ENCODE measurements at regions not wholly inside any gene's neighbourhood (a gene's known extent, or its start where the extent isn't known, plus 50 kb on each side); places are given as distances from the start of the nearest gene placed in this dataset.
"Not testable (repeated sequence)": the region's sequence is repeated elsewhere in the genome, so short reads cannot be mapped to it uniquely, and the experiment has no call there.

DNA sequence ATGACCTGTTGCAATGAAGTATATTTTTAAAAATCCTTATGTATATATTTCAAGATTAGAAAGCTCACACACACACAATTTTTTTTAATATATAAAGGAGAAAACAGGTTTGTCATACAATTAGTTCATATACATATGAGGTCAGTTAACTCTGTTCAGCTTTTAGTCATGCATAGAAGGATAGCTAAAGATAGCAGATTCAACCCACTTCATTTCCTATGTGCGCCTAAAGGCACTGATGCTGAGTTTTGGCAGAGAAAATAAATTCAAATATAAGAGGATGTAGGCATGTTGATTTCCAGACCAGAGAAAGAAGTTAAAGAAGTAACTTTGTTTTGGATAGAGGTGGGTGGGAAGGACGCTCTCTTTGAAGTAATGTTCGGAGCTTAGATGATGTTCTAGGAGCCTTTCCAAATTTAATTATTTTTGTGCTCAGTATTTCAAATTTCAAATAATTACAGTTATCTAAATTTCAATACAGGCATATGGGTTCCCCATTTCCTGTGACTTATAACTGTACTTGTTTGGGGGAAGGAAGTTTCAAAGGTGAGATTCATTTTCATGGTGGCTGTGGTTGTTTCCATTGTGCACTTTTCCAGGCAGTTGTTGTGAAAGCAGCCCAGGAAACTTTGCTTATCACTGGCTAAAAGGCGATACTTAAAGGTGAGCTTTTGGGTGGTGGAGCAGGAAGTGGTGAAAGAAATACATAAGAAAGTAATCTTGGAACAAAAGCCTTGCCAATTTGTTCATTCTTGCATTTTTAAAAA is 523.4 kb upstream of the FANCL start:
- ChIA-PET POLR2A (no interaction called here), CTCF (no interaction called here)

GRCh38 chr2:58762176-58762781 is 521.2 kb upstream of the FANCL start:
- CTCF ChIA-PET: no interaction called here
- POLR2A ChIA-PET: no interaction called here

DNA sequence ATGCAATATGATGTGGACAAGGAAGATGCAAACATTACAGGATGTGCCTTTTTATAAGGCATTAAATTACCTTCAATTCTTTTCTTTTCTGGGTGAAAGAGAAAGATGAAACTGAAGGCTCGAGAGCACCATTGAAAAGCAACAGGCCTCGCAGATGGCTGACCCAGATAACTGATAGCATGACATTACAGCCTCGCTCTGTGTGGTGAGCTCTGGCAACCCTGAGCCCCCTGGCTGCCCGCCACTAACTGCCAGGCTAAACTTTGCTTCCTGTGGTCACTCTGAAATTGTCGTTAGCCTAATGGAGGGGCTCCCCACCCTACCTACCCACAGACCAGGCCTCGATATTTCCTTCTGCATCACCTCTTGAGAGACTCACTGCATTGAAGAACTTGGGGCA is 516.8 kb upstream of the FANCL start:
- ChIA-PET CTCF (no interaction called here), POLR2A (no interaction called here)

GRCh38 chr2:58756336-58756735 is 515.2 kb upstream of the FANCL start:
- POLR2A ChIA-PET: no interaction called here
- CTCF ChIA-PET: no interaction called here

DNA sequence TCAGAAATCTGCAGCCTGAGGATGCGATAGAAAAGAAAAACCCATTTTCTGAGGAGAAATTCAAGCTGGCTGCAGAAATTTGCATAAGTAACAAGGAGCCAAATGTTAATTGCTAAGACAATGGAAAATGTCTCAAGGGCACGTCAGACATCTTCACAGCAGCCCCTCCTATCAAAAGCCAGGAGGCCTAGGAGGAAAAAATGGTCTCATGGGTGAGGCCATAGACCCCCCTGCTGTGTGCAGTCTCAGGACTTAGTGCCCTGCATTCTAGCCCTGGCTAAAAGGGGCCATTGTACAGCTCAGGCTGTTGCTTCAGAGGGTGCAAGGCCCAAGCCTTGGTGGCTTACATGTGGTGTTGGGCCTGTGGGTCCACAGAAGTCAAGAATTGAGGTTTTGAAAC is 511.4 kb upstream of the FANCL start:
- CTCF ChIA-PET, POLR2A ChIA-PET: not testable (repeated sequence)

DNA sequence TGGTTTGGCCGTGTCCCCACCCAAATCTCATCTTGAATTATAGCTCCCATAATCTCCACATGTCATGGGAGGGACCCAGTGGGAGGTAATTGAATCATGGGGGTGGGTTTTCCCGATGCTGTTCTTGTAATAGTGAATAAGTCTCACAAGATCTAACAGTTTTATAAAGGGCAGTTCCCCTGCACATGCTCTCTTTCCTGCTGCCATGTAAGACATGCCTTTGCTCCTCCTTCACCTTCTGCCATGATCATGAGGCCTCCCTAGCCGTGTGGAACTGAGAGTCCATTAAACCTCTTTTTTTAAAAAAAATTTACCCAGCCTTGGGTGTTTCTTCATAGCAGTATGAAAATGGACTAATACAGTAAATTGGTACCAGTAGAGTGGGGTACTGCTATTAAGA is 510.6 kb upstream of the FANCL start:
- POLR2A ChIA-PET, CTCF ChIA-PET: not testable (repeated sequence)

GRCh38 chr2:58749041-58749440 is 507.9 kb upstream of the FANCL start:
- CTCF ChIA-PET: no interaction called here

DNA sequence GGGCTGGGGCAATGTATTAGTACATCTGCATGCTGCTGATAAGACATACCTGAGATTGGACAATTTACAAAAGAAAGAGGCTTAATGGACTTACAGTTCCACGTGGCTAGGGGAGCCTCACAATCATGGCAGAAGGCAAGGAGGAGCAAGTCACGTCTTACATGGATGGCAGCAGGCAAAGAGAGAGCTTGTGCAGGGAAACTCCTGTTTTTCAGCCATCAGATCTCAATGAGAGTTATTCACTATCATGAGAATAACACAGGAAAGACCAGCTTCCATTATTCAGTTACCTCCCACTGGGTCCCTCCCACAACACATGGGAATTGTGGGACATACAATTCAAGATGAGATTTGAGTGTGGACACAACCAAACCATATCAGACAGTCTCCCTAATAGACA is 504.2 kb upstream of the FANCL start:
- CTCF ChIA-PET, POLR2A ChIA-PET: not testable (repeated sequence)

More at GRCh38 chr2:58749041-58749440, 507.9 kb upstream of the FANCL start:
- POLR2A ChIA-PET: no interaction called here

DNA sequence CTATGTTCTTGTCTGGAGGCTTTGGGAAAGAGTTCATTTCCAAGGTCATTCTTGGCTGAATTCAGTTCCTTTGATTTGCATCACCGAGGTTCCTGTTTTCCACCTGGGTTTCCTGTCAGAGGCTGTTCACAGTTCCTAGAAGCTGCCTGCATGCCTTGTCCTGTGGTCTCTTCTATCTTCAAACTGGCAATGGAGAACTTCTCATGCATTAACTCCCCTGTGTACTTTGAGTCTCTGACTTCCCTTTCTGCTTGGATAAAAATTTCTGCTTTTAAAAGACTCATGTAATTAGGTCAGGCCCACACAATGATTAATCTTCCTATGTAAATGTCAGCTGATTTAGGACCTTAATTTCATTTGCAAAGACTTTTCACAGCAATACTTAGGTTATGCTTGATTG is 499.3 kb upstream of the FANCL start:
- ChIA-PET CTCF (no interaction called here), POLR2A (no interaction called here)

DNA sequence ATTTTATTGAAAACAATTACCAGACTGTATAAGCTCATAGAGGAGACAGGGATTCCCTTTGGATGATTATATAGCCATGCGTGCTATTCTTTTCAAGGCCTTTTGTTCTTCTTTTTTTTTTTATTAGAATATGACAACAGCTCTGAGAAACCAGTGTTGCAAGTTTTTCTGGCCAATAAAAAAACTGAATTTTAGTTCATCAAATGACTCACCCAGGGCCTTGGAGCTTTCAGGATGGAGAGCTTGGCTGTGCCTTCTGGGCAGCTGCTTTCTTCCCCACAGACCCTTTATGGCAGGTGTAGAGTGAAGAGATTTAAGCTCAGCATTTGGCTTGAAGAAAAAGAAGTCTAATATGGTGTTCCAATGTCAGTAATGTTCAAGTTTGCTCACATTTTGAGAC is 497.9 kb upstream of the FANCL start:
- CTCF ChIA-PET: no interaction called here
- POLR2A ChIA-PET: no interaction called here

- ChIA-PET POLR2A (no interaction called here), CTCF (no interaction called here)
Observed at GRCh38 chr2:58734365-58734764, 493.2 kb upstream of the FANCL start.

- CTCF ChIA-PET: no interaction called here
- POLR2A ChIA-PET: no interaction called here
Observed at GRCh38 chr2:58732999-58733398, 491.9 kb upstream of the FANCL start.

GRCh38 chr2:58731488-58731869 is 490.4 kb upstream of the FANCL start:
- ChIA-PET CTCF (no interaction called here), POLR2A (no interaction called here)

- POLR2A ChIA-PET: no interaction called here
- CTCF ChIA-PET: no interaction called here
Observed at GRCh38 chr2:58730764-58731487, 489.8 kb upstream of the FANCL start.

DNA sequence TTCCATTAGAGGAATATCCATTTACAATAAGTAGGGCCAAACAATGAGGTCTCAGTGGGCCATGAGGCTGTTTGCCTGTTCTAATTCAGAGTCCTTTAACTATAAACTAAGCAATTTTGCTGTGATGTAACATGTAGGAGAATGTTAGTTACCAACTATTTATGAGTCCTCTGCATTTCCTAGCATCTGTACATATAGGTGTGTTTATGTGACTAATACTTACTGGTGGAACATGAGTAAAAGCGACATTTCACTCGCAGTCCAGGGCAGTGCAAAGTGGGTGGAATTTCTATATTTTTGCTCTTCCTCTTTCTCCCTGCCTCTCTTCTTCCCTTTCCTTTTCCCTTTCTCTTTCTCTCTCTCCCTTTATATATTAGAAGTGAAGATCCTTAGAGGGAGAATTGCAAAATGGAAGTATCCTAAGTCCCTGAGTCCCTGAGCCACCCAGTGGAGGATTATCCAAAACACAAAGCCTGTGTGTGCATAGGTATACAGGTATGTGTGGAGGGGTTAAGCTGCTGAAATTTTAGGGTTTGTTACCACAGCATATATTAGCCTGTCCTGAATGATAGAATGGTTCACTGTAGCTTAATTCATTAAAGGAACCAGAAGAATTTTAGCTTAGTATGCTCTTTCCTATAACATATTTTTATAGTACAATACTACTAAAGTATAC is 487.0 kb upstream of the FANCL start:
- ChIA-PET POLR2A (no interaction called here), CTCF (no interaction called here)

DNA sequence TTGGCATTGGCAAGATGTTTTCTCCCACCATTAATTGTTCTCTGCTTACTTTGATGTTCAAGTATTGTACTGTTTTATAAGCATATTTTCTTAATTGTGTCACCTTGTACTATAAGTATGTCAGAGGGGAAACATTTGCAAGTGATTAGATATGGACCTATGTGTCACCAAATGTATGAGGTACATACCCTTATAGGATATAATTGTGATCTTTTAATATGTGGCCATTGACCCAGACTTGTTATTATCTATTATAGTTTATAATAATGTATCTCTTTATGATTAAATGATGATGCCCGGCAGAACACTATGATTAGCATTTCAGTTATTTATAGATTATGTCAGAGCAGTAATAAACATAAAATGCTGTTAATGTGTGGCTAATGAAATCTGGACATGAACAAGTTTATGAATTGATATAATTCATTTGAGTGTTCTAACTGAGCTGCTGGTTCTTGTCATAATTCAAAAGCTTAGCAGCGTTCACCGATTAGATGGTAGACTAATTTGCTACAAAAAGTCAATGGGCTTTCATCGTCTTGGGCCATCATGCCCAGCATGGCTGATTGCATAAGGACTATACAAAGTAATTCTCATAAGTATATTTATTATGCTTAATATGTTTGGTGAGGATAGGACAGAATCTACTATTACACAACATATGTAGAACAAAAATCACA is 480.9 kb upstream of the FANCL start:
- ChIA-PET POLR2A (no interaction called here), CTCF (no interaction called here)

DNA sequence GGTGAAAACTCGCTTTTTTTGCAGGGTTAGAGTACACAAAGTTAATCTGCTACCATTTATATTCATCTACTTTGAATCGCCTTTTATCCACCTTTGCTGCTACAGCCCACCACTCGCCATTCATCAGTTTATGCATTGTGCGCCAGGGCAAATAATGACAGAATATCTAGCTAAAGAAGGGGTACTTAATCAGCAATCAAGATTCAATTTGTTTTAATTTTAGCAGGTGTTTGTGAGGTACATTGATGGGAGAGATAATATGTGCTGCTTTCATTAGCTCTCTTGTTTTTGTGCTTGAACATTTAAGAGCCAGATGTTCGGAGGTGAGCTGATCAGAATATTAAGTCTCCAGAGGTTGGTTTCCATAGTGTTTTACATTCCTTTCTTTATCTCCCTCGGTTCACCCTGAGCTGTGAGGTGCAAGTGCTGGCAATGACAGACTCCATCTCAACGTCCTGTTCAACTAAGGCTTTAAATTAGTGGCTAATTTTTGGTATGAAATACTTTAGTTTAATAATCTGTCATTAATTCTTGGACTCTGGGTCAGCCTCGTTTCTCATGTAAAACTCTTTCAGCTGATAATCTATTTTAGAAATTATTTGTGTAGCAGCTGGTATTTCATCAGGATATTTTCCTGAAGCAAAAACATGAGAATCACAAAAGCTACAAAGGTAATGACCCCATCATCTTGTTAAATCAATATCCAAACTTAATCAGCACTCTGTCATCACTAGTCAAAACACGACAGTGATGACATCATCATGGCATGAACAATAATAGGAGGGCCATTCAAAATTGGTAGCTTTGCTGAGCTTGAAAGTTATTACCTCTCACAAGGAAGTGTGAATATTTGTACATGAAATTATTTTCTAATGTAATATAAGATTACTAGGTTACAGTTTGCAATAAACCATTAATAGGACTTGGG is 479.9 kb upstream of the FANCL start:
- ChIA-PET CTCF (no interaction called here), POLR2A (no interaction called here)

DNA sequence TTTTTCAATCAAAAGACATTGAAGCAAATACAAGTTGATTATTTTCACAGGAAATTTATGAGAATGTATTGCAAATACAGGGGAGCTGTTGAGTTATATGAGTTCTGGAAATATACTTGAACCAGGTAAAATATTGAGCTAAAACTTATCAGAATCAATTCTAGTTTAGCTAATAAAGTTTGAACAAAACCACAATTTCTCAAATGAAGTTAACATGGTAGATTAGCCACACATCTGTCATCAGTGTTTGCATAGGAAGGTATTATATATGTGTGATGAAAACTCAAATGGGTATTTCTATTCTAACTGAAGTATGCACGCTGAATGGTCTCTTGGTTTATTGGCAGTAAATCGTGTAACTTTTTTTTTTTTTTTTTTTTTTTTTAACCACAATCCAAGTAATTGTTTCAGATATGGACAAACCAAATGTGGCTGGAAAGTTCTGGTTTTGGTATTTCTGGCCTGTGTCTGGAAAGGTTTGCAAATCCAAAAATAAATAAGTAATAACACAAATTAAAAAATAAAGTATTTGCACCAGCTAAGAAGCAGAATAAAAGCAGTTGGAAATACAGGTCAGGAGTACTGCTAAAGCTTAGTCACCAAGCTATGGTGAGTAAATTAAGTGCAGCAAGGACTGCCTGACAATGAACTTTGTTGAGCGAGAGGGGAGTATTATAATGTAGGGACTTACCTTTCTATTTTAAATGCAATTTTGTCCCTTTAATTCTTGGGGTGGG is 479.1 kb upstream of the FANCL start:
- CTCF ChIA-PET: no interaction called here
- POLR2A ChIA-PET: no interaction called here

GRCh38 chr2:58715344-58715743 is 474.2 kb upstream of the FANCL start:
- POLR2A ChIA-PET: no interaction called here
- CTCF ChIA-PET: no interaction called here

All from activated CD8-positive, alpha-beta memory T cell treated with anti-CD3 and anti-CD28 coated beads for 36 hours (primary cell).